SK-N-SH treated with all-trans-retinoic acid at 6 μM for 48 hours (cell line): ENCODE measurements at regions not wholly inside any gene's neighbourhood (a gene's known extent, or its start where the extent isn't known, plus 50 kb on each side); places are given as distances from the start of the nearest gene placed in this dataset.

ENCODE experiments used
- ARNTL ChIP-seq: fragments of 450-650 bp; formaldehyde crosslinking; IDR thresholded peaks from 2 replicates; pipeline ENCODE4 v1.5.0; 2020; ENCODE audit warnings: low read depth, mild to moderate bottlenecking, moderate library complexity, borderline replicate concordance
- CREB5 ChIP-seq: fragments of 250-450 bp; sonication (Bioruptor Pico); IDR thresholded peaks from 2 replicates; pipeline ENCODE4 v1.5.1; 2020; ENCODE audit warnings: low read depth, mild to moderate bottlenecking, moderate library complexity
- ISL1 ChIP-seq: fragments of 250-450 bp; sonication (Bioruptor Pico); IDR thresholded peaks from 2 replicates; pipeline ENCODE4 v2.1.2; 2022; ENCODE audit warnings: mild to moderate bottlenecking, moderate library complexity
- PATZ1 ChIP-seq: fragments of 250-450 bp; sonication (Bioruptor Pico); IDR thresholded peaks from 2 replicates; pipeline ENCODE4 v1.8.0; 2020; ENCODE audit warnings: mild to moderate bottlenecking, moderate library complexity, borderline replicate concordance
- RARB ChIP-seq: fragments of 250-450 bp; sonication (Bioruptor Pico); IDR thresholded peaks from 2 replicates; pipeline ENCODE4 v1.8.0; 2021; ENCODE audit warnings: mild to moderate bottlenecking, moderate library complexity
- SNAI2 ChIP-seq: fragments of 250-450 bp; sonication (Bioruptor Pico); IDR thresholded peaks from 2 replicates; pipeline ENCODE4 v1.5.0; 2020; ENCODE audit warnings: mild to moderate bottlenecking, moderate library complexity
- ZFP30 ChIP-seq: fragments of 450-650 bp; formaldehyde crosslinking; IDR thresholded peaks from 2 replicates; pipeline ENCODE4 v1.5.0; 2022; ENCODE audit warnings: mild to moderate bottlenecking, moderate library complexity
- ZNF565 ChIP-seq: fragments of 450-650 bp; formaldehyde crosslinking; conservative IDR thresholded peaks from 2 replicates; pipeline ENCODE4 v1.5.0; 2020; ENCODE audit warnings: low read depth, mild to moderate bottlenecking, moderate library complexity
- ZNF70 ChIP-seq: fragments of 450-650 bp; formaldehyde crosslinking; IDR thresholded peaks from 2 replicates; pipeline ENCODE4 v1.5.0; 2020; ENCODE audit warnings: mild to moderate bottlenecking, moderate library complexity

- TF ChIP-seq SNAI2 (CRISPR knock-in tag) (no peak), ZNF565 (CRISPR knock-in tag) (no peak), ISL1 (CRISPR knock-in tag) (no peak), ZFP30 (CRISPR knock-in tag) (no peak), ZNF70 (no peak), PATZ1 (no peak), RARB (CRISPR knock-in tag) (no peak), CREB5 (CRISPR knock-in tag) (no peak), ARNTL (CRISPR knock-in tag) (no peak)
These were observed 217.7 kb downstream of the SEC23IP start for GRCh38 chr10:120110196-120110595.
